Sigmoid colon (tissue), 6 donors: ENCODE measurements at regions not wholly inside any gene's neighbourhood (a gene's known extent, or its start where the extent isn't known, plus 50 kb on each side); places are given as distances from the start of the nearest gene placed in this dataset.

Experiments used
- DNase-seq: peaks from one replicate; pipeline ENCODE4 v3.0.0-alpha.2; 2019
- H3K27ac ChIP-seq, 4 donors: fragments of 200-600 bp; sonication (generic); one replicate each; pipeline ENCODE4 v1.5.1; 2016 to 2019; ENCODE audit warnings: mild to moderate bottlenecking in 1 of 4
- H3K27me3 ChIP-seq, 3 donors: fragments of 200-600 bp; sonication (generic); one replicate each; pipeline ENCODE4 v1.5.1; 2019; ENCODE audit warnings: mild to moderate bottlenecking in 1 of 3
- H3K36me3 ChIP-seq, 4 donors: fragments of 200-600 bp; sonication (generic); one replicate each; pipeline ENCODE4 v1.5.1; 2016 to 2019
- H3K4me1 ChIP-seq, 4 donors: fragments of 200-600 bp; sonication (generic); one replicate each; pipeline ENCODE4 v1.5.1; 2017 to 2019
- H3K4me3 ChIP-seq, 4 donors: fragments of 200-600 bp; sonication (generic); one replicate each; pipeline ENCODE4 v1.5.1; 2017 to 2019; ENCODE audit warnings: mild to moderate bottlenecking in 2 of 4, moderate library complexity in 1 of 4
- H3K9me3 ChIP-seq, 4 donors: fragments of 200-600 bp in 3 of 4; sonication (generic) in 3 of 4; one replicate each; pipeline versions ENCODE4 v1.5.1 to v1.6.1; 2013 to 2019
- CTCF ChIP-seq, 4 experiments: fragments of 450-650 bp in 3 of 4; fragments of 200-600 bp in 1 of 4; IDR thresholded peaks; one replicate each; pipeline ENCODE4 v1.5.1; 2016 to 2019; ENCODE audit warnings: antibody characterized with exemption in 4 of 4, mild to moderate bottlenecking in 3 of 4, moderate library complexity in 2 of 4
- EP300 ChIP-seq, 4 donors: sonication (generic); formaldehyde crosslinking; IDR thresholded peaks; one replicate each; pipeline ENCODE4 v1.6.1; 2017; ENCODE audit warnings: antibody characterized with exemption in 4 of 4
- POLR2A ChIP-seq, 2 donors: fragments of 450-650 bp; IDR thresholded peaks; one replicate each; pipeline ENCODE4 v1.6.1; 2016; ENCODE audit warnings: antibody characterized with exemption in 2 of 2, mild to moderate bottlenecking in 2 of 2, moderate library complexity in 2 of 2
- POLR2AphosphoS5 ChIP-seq, 4 donors: sonication (generic); formaldehyde crosslinking; IDR thresholded peaks; one replicate each; pipeline ENCODE4 v1.6.1; 2017; ENCODE audit warnings: antibody characterized with exemption in 4 of 4
- WGBS, 2 donors: extraction: QIAGEN DNeasy Blood & Tissue Kit; methylation state at CpG; one replicate each; pipeline ENCODE4 v1.1.7; 2013; 5-methylcytosine and 5-hydroxymethylcytosine counted together
- intact Hi-C: fragments of 100-400 bp; cut with DNase I; formaldehyde crosslinking; loops from one replicate; pipeline ENCODE4 v1.15.1; 2023
- donor health status: healthy with polysubstance abuse.
- donor health status: healthy.

- Histone ChIP-seq H3K36me3 (no peaks in the 10 kb centered on the region), H3K27me3 (no peaks in the 10 kb centered on the region), H3K4me3 (no peak overlapping the region), H3K4me1 (no peaks in the 10 kb centered on the region), H3K9me3 (no peaks in the 10 kb centered on the region), H3K27ac (no peak overlapping the region)
- TF ChIP-seq CTCF (IDR thresholded peaks at IDR 0.05) = no peak
- no peak for TF ChIP-seq POLR2AphosphoS5 (IDR thresholded peaks at IDR 0.05)
- no peak for TF ChIP-seq EP300 (IDR thresholded peaks at IDR 0.05)
- TF ChIP-seq POLR2A (IDR thresholded peaks at IDR 0.05) = no peak
- intact Hi-C loops = no loop called here
- no peak for DNase-seq
- WGBS, 2 donors = 95 to 97% methylated on average over 8 of the region's 8 CpGs
These were observed 188.7 kb downstream of the ZNF608 start for GRCh38 chr5:124557761-124558160.

DNA sequence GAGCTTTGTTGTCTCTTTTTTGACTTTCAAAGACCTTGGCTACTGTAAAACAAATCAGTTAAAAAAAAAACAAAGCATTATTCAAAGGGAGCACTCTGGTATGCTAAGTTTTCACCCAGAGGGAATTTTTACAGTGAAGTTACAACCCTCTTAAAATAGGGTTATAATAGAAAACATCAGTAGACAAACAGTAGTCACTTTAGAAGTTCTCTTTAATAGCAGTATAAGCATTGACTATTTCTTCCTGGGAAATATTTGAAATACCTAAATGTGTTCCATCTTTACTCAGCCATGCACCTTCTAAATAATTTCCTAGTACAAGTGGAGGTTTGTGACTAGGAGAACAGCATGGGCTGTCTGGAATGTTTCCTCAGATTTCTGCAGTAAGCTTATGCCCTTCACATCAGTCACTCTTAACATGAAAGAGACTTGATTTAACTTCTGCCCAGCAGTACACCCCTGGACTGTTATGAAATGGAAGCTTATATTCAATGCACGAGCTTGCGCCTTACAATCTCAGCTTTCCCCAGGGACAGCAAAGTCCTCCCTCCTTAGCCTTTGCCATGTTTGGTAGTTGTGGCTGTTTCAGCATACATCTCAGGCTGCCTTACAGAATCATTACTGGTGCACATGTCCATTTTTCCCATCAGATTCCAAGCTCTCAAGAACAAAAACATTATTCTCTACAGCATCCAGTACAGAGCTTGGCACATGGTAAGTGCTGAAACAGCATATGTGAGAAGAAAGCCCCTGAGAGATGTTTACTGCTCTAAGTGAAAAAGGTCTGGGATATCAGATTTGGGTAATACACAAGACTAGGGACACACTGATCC, 191.5 kb downstream of the ZNF608 start:
- no peaks in the 10 kb centered on the region for H3K36me3 ChIP-seq
- H3K4me1 ChIP-seq = no peaks in the 10 kb centered on the region
- WGBS, 2 donors = 95% methylated on average over 2 of the region's 2 CpGs
- H3K27me3 ChIP-seq = no peaks in the 10 kb centered on the region
- no peak for TF ChIP-seq CTCF (IDR thresholded peaks at IDR 0.05)
- TF ChIP-seq EP300 (IDR thresholded peaks at IDR 0.05) = no peak
- no peak for TF ChIP-seq POLR2A (IDR thresholded peaks at IDR 0.05)
- TF ChIP-seq POLR2AphosphoS5 (IDR thresholded peaks at IDR 0.05) = no peak
- H3K9me3 ChIP-seq = no peaks in the 10 kb centered on the region
- H3K4me3 ChIP-seq = no peak overlapping the region
- H3K27ac ChIP-seq = no peak overlapping the region
- DNase-seq = no peak
- intact Hi-C loops = no loop called here

DNA sequence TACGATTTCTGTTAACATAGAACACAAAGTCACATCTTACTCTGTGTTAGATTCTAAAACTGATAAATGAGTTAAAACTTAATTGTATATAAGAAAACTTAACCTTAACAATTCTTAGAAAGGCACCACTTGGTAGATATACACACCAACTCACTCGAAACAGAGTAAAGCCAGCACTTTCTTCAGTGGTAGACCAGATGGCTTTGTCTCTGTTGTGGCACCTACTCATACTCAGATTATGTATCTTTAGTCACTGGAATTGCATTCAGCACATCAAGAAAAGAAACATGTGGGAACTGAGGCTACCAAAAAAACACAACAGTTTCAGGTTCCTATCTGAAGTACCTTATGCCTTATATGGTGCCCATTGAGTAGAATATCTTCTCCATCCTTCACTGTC, 192.5 kb downstream of the ZNF608 start:
- Histone ChIP-seq H3K4me3 (no peak overlapping the region), H3K36me3 (no peaks in the 10 kb centered on the region), H3K9me3 (no peaks in the 10 kb centered on the region), H3K27ac (no peak overlapping the region), H3K4me1 (no peaks in the 10 kb centered on the region), H3K27me3 (no peaks in the 10 kb centered on the region)
- no peak for TF ChIP-seq CTCF (IDR thresholded peaks at IDR 0.05)
- no peak for TF ChIP-seq EP300 (IDR thresholded peaks at IDR 0.05)
- no peak for DNase-seq
- 87 to 94% methylated on average over 2 of the region's 2 CpGs for WGBS, 2 donors
- intact Hi-C loops = no loop called here

DNA sequence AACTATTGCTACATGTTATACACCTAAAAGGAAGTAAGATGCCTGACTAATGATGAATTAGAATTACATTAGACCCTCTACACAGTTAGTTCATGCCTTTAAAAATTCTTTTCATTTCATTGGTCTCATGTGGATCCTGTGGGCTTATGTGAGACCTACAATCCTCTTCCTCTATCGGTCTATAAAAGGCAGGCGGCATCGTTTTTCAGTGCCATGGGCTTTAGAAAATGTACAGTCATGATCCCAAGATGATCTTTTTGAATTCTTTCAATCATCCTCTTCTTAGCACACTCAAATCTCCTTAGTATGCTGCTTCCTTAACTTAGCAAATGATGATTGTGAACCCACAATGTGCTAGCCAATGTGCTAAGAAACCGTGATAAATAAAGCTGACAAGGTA, 193.9 kb downstream of the ZNF608 start:
- H3K27me3 ChIP-seq = no peaks in the 10 kb centered on the region
- WGBS, 2 donors = 95% methylated on average over 4 of the region's 4 CpGs
- DNase-seq = no peak
- H3K36me3 ChIP-seq = no peaks in the 10 kb centered on the region
- TF ChIP-seq POLR2AphosphoS5 (IDR thresholded peaks at IDR 0.05) = no peak
- intact Hi-C loops = no loop called here
- no peaks in the 10 kb centered on the region for H3K9me3 ChIP-seq
- no peak overlapping the region for H3K4me3 ChIP-seq
- no peaks in the 10 kb centered on the region for H3K4me1 ChIP-seq
- H3K27ac ChIP-seq = no peak overlapping the region

GRCh38 chr5:124551939-124552279, 194.5 kb downstream of the ZNF608 start:
- no peak for DNase-seq
- H3K9me3 ChIP-seq = no peaks in the 10 kb centered on the region

More at GRCh38 chr5:124551939-124552279, 194.5 kb downstream of the ZNF608 start:
- no peak for TF ChIP-seq CTCF (IDR thresholded peaks at IDR 0.05)
- TF ChIP-seq POLR2AphosphoS5 (IDR thresholded peaks at IDR 0.05) = no peak
- TF ChIP-seq POLR2A (IDR thresholded peaks at IDR 0.05) = no peak
- no peak for TF ChIP-seq EP300 (IDR thresholded peaks at IDR 0.05)
- Histone ChIP-seq H3K36me3 (no peaks in the 10 kb centered on the region), H3K4me1 (no peaks in the 10 kb centered on the region), H3K4me3 (no peak overlapping the region), H3K27me3 (no peaks in the 10 kb centered on the region), H3K27ac (no peak overlapping the region)
- intact Hi-C loops = no loop called here
